SH-SY5Y (cell line): ENCODE measurements at regions not wholly inside any gene's neighbourhood (a gene's known extent, or its start where the extent isn't known, plus 50 kb on each side); places are given as distances from the start of the nearest gene placed in this dataset.

Source experiments
- GATA2 ChIP-seq: IDR thresholded peaks from 2 replicates; pipeline ENCODE4 v1.6.1; 2011; ENCODE audit warnings: mild to moderate bottlenecking, low read depth, low read length
- GATA3 ChIP-seq: IDR thresholded peaks from 2 replicates; pipeline ENCODE4 v1.6.1; 2011; ENCODE audit warnings: low read depth, mild to moderate bottlenecking, low read length, moderate library complexity

GRCh38 chr20:40953416-40953815 is 75.2 kb upstream of the TOP1 start:
- TF ChIP-seq GATA3 (no peak), GATA2 (no peak)

GRCh38 chr20:40953856-40954255 is 74.8 kb upstream of the TOP1 start:
- TF ChIP-seq GATA3: no peak
- TF ChIP-seq GATA2: no peak

GRCh38 chr20:40954521-40955165 is 74.0 kb upstream of the TOP1 start:
- TF ChIP-seq GATA3 (no peak), GATA2 (no peak)

- TF ChIP-seq GATA2 (no peak), GATA3 (no peak)
These were observed 73.3 kb upstream of the TOP1 start for GRCh38 chr20:40955326-40955725.

GRCh38 chr20:40956542-40957264 is 71.9 kb upstream of the TOP1 start:
- TF ChIP-seq GATA2 (no peak), GATA3 (no peak)

GRCh38 chr20:40957265-40957760 is 71.3 kb upstream of the TOP1 start:
- TF ChIP-seq GATA3 (no peak), GATA2 (no peak)

GRCh38 chr20:40958598-40958997 is 70.0 kb upstream of the TOP1 start:
- no peak for TF ChIP-seq GATA3
- TF ChIP-seq GATA2: no peak

- TF ChIP-seq GATA3 (no peak), GATA2 (no peak)
These were observed 69.1 kb upstream of the TOP1 start for GRCh38 chr20:40959325-40960092.

GRCh38 chr20:40960101-40960500 is 68.5 kb upstream of the TOP1 start:
- no peak for TF ChIP-seq GATA3
- no peak for TF ChIP-seq GATA2

GRCh38 chr20:40960521-40960956 is 68.1 kb upstream of the TOP1 start:
- TF ChIP-seq GATA2 (no peak), GATA3 (no peak)

GRCh38 chr20:40961176-40961575 is 67.4 kb upstream of the TOP1 start:
- TF ChIP-seq GATA2 (no peak), GATA3 (no peak)

GRCh38 chr20:40961686-40962640 is 66.7 kb upstream of the TOP1 start:
- TF ChIP-seq GATA2: no peak
- TF ChIP-seq GATA3: no peak

- TF ChIP-seq GATA3 (no peak), GATA2 (no peak)
These were observed 65.7 kb upstream of the TOP1 start for GRCh38 chr20:40962733-40963504.

- no peak for TF ChIP-seq GATA3
- TF ChIP-seq GATA2: no peak
These were observed 65.1 kb upstream of the TOP1 start for GRCh38 chr20:40963505-40963845.
